HG02571 (cell line): ENCODE measurements at regions not wholly inside any gene's neighbourhood (a gene's known extent, or its start where the extent isn't known, plus 50 kb on each side); places are given as distances from the start of the nearest gene placed in this dataset.

Source experiments
- ATAC-seq: cut with Tn5 transposase; IDR thresholded peaks from one replicate; pipeline ENCODE4 v1.9.1; 2021; ENCODE audit warnings: mild to moderate bottlenecking, moderate library complexity; ENCODE audit not compliant: unreplicated experiment

- ATAC-seq, result no peak
Measured at GRCh38 chr14:65866886-65867285, 454.4 kb downstream of the FUT8 start.

GRCh38 chr14:65867333-65867732 lies 454.8 kb downstream of the FUT8 start:
- no peak for ATAC-seq

GRCh38 chr14:65872536-65872935 lies 460.0 kb downstream of the FUT8 start:
- ATAC-seq, result no peak

GRCh38 chr14:65877166-65877565 lies 464.6 kb downstream of the FUT8 start:
- no peak for ATAC-seq

GRCh38 chr14:65877624-65878023 lies 465.1 kb downstream of the FUT8 start:
- no peak for ATAC-seq

- ATAC-seq, result no peak
Measured at GRCh38 chr14:65878586-65878985, 466.1 kb downstream of the FUT8 start.

GRCh38 chr14:65879248-65880009 lies 466.9 kb downstream of the FUT8 start:
- no peak for ATAC-seq

GRCh38 chr14:65880507-65880906 lies 468.0 kb downstream of the FUT8 start:
- no peak for ATAC-seq

GRCh38 chr14:65881642-65882041 lies 469.1 kb downstream of the FUT8 start:
- no peak for ATAC-seq

- ATAC-seq, result no peak
Measured at GRCh38 chr14:65888677-65889076, 476.1 kb downstream of the FUT8 start.

- no peak for ATAC-seq
Measured at GRCh38 chr14:65892315-65892714, 479.8 kb downstream of the FUT8 start.

- ATAC-seq, result no peak
Measured at GRCh38 chr14:65900164-65900563, 487.6 kb downstream of the FUT8 start.

GRCh38 chr14:65901595-65901994 lies 489.1 kb downstream of the FUT8 start:
- no peak for ATAC-seq

GRCh38 chr14:65904988-65905387 lies 492.5 kb downstream of the FUT8 start:
- no peak for ATAC-seq

GRCh38 chr14:65906344-65906743 lies 493.8 kb downstream of the FUT8 start:
- no peak for ATAC-seq

GRCh38 chr14:65906948-65907347 lies 494.4 kb downstream of the FUT8 start:
- no peak for ATAC-seq

GRCh38 chr14:65910108-65910786 lies 497.7 kb downstream of the FUT8 start:
- no peak for ATAC-seq

- no peak for ATAC-seq
Measured at GRCh38 chr14:65915125-65915524, 502.6 kb downstream of the FUT8 start.

- ATAC-seq, result no peak
Measured at GRCh38 chr14:65916055-65916454, 503.5 kb downstream of the FUT8 start.

- no peak for ATAC-seq
Measured at GRCh38 chr14:65920996-65921395, 508.5 kb downstream of the FUT8 start.

GRCh38 chr14:65922142-65922541 lies 509.6 kb downstream of the FUT8 start:
- ATAC-seq, result no peak

GRCh38 chr14:65926504-65926903 lies 514.0 kb downstream of the FUT8 start:
- no peak for ATAC-seq
